Mesendoderm (in vitro differentiated cells): ENCODE measurements at regions not wholly inside any gene's neighbourhood (a gene's known extent, or its start where the extent isn't known, plus 50 kb on each side); places are given as distances from the start of the nearest gene placed in this dataset.

Experiments used
- DNase-seq: peaks from one replicate; pipeline ENCODE4 v3.0.0; 2013
- H2AK5ac ChIP-seq: 2 replicates; pipeline ENCODE4 v1.6.1; 2013; ENCODE audit warnings: low read length, inconsistent platforms
- H2BK120ac ChIP-seq: 2 replicates; pipeline ENCODE4 v1.6.1; 2013; ENCODE audit warnings: low read depth, mild to moderate bottlenecking, low read length, moderate library complexity, mixed read lengths
- H2BK15ac ChIP-seq: replicated peaks from 2 replicates; pipeline ENCODE4 v1.6.1; 2013; ENCODE audit warnings: low read depth, mild to moderate bottlenecking, moderate library complexity
- H2BK5ac ChIP-seq: 2 replicates; pipeline ENCODE4 v1.6.1; 2013; ENCODE audit warnings: low read length, inconsistent platforms
- H3K18ac ChIP-seq: 2 replicates; pipeline ENCODE4 v1.6.1; 2013; ENCODE audit warnings: mild to moderate bottlenecking, low read length, mixed read lengths
- H3K23ac ChIP-seq: one replicate; pipeline ENCODE4 v1.6.1; 2013; ENCODE audit warnings: low read length
- H3K27ac ChIP-seq: 2 replicates; pipeline ENCODE4 v1.5.1; 2013; ENCODE audit warnings: low read depth, mild to moderate bottlenecking, inconsistent platforms, low read length, moderate library complexity
- H3K27me3 ChIP-seq: 2 replicates; pipeline ENCODE4 v1.6.1; 2013; ENCODE audit warnings: low read length, control low read depth, mild to moderate bottlenecking, inconsistent platforms; ENCODE audit not compliant: insufficient read depth, poor library complexity
- H3K36me3 ChIP-seq: 2 replicates; pipeline ENCODE4 v1.6.1; 2013; ENCODE audit warnings: low read length, inconsistent platforms; ENCODE audit not compliant: control insufficient read depth, insufficient read depth
- H3K4ac ChIP-seq: one replicate; pipeline ENCODE4 v1.6.1; 2013; ENCODE audit warnings: low read depth, mild to moderate bottlenecking, low read length, moderate library complexity
- H3K4me1 ChIP-seq: 2 replicates; pipeline ENCODE4 v1.6.1; 2013; ENCODE audit warnings: low read depth, low read length, inconsistent platforms; ENCODE audit not compliant: control insufficient read depth
- H3K4me2 ChIP-seq: 2 replicates; pipeline ENCODE4 v1.6.1; 2013; ENCODE audit warnings: low read length
- H3K4me3 ChIP-seq: 2 replicates; pipeline ENCODE4 v1.5.1; 2013; ENCODE audit warnings: mild to moderate bottlenecking, low read length
- H3K56ac ChIP-seq: one replicate; pipeline ENCODE4 v1.6.1; 2013; ENCODE audit warnings: low read length
- H3K79me1 ChIP-seq: 2 replicates; pipeline ENCODE4 v1.6.1; 2013; ENCODE audit warnings: low read length, inconsistent platforms
- H3K79me2 ChIP-seq: 2 replicates; pipeline ENCODE4 v1.6.1; 2013; ENCODE audit warnings: mild to moderate bottlenecking, low read length; ENCODE audit not compliant: control insufficient read depth, insufficient read depth
- H3K9ac ChIP-seq: 2 replicates; pipeline ENCODE4 v1.6.1; 2013; ENCODE audit warnings: low read length, inconsistent platforms
- H4K5ac ChIP-seq: one replicate; pipeline ENCODE4 v1.6.1; 2013; ENCODE audit warnings: low read length
- H4K8ac ChIP-seq: one replicate; pipeline ENCODE4 v1.6.1; 2013; ENCODE audit warnings: low read depth, mild to moderate bottlenecking, control low read depth, low read length, moderate library complexity
- WGBS: extraction: QIAGEN DNeasy Blood & Tissue Kit; methylation state at CpG from one replicate; pipeline ENCODE4 v1.1.7; 2013; ENCODE audit warnings: low lambda C conversion rate, missing lambda C conversion rate; ENCODE audit not compliant: insufficient coverage; ENCODE audit errors: extremely low coverage; 5-methylcytosine and 5-hydroxymethylcytosine counted together

DNA sequence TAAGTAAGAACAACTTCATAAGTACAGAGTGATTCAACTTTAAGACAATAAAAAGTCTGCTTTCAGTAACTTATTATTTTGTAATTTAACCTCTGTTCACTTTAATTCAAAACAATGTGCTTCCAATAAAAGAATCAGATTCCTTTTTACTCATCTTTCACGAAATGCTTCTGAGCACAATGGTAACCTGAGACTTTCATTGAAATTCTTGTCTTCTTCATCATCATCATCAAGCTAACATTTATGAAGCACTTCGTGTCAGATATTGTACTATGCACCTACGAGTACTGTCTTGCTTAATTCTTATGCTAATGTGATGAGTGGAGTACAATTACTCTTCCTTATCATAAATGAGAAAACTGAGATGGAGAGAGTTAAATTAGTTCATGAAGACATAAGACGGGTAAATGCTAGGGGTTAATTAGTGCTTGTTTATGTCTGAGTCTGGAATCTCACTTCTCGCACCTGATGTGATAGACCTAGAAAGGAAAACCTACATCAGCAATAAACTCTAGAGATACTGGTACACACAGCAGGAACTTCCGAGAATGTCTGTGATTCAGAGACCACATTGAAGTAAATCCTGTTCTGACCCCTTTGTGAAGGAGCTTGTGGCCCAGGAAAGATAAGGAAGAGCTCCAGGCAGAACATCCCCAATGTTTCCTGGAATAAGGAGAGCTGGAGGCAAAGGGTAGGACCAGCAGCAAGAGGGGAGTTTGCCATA lies 227.6 kb upstream of the ETAA1 start:
- H3K4me1 ChIP-seq: no peaks in the 10 kb centered on the region
- no peak overlapping the region for H3K9ac ChIP-seq
- no peaks in the 10 kb centered on the region for H3K79me2 ChIP-seq
- no peak overlapping the region for H3K27ac ChIP-seq
- H3K27me3 ChIP-seq: no peaks in the 10 kb centered on the region
- no peaks in the 10 kb centered on the region for H3K79me1 ChIP-seq
- H3K4me3 ChIP-seq: no peak overlapping the region
- no peak overlapping the region for H3K4me2 ChIP-seq
- H3K4ac ChIP-seq: no peak overlapping the region
- H2AK5ac ChIP-seq: no peak overlapping the region
- no peak overlapping the region for H4K8ac ChIP-seq
- WGBS: no CpG with 5 or more reads among the region's 6 CpGs
- no peak overlapping the region for H3K18ac ChIP-seq
- H2BK15ac ChIP-seq: no peak overlapping the region
- no peak overlapping the region for H3K56ac ChIP-seq
- H3K36me3 ChIP-seq: no peaks in the 10 kb centered on the region
- H2BK120ac ChIP-seq: no peak overlapping the region
- peak; percentile 54 for DNase-seq
- no peak overlapping the region for H4K5ac ChIP-seq
- H3K23ac ChIP-seq: no peak overlapping the region
- no peak overlapping the region for H2BK5ac ChIP-seq

DNA sequence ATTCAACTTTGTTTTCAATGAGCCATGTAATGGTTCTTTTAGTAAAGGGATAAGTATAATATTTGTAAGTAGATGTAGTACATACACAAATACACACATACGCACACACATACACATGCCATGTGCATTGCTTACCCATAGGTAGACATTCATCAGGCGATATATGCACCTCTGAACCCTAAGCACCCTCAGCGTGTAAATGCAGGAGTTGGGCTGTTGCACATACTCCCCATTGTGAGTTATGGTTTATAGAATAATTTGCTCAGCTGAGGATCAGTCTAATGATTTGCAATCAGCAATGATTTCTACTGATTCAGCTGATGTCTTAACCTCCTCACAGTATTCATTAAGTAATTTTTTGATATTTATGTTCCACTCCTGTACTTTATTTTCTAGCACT lies 217.6 kb upstream of the ETAA1 start:
- Histone ChIP-seq H3K27ac (no peak overlapping the region), H3K4me1 (no peaks in the 10 kb centered on the region), H3K79me2 (no peaks in the 10 kb centered on the region), H3K4me3 (no peak overlapping the region), H2BK120ac (no peak overlapping the region), H2AK5ac (no peak overlapping the region), H2BK15ac (no peak overlapping the region), H3K18ac (no peak overlapping the region), H3K4me2 (no peak overlapping the region), H3K27me3 (no peaks in the 10 kb centered on the region), H4K8ac (no peak overlapping the region), H3K79me1 (no peaks in the 10 kb centered on the region), H3K23ac (no peak overlapping the region), H2BK5ac (no peak overlapping the region), H3K36me3 (no peaks in the 10 kb centered on the region), H3K9ac (no peak overlapping the region), H3K56ac (no peak overlapping the region), H3K4ac (no peak overlapping the region), H4K5ac (no peak overlapping the region)
- WGBS: no CpG with 5 or more reads among the region's 3 CpGs
- DNase-seq: no peak

- H2BK15ac ChIP-seq: no peak overlapping the region
- H3K4me1 ChIP-seq: no peaks in the 10 kb centered on the region
- no peak overlapping the region for H2AK5ac ChIP-seq
- H3K4ac ChIP-seq: no peak overlapping the region
- no peaks in the 10 kb centered on the region for H3K27me3 ChIP-seq
- no peaks in the 10 kb centered on the region for H3K79me2 ChIP-seq
- H3K18ac ChIP-seq: no peak overlapping the region
- H3K9ac ChIP-seq: no peak overlapping the region
- H4K5ac ChIP-seq: no peak overlapping the region
- H3K79me1 ChIP-seq: no peaks in the 10 kb centered on the region
- DNase-seq: no peak
- no peak overlapping the region for H2BK5ac ChIP-seq
- H3K56ac ChIP-seq: no peak overlapping the region
- no peaks in the 10 kb centered on the region for H3K36me3 ChIP-seq
- H2BK120ac ChIP-seq: no peak overlapping the region
- no peak overlapping the region for H3K27ac ChIP-seq
- WGBS: no CpG with 5 or more reads among the region's 2 CpGs
- no peak overlapping the region for H4K8ac ChIP-seq
- no peak overlapping the region for H3K4me3 ChIP-seq
- no peak overlapping the region for H3K4me2 ChIP-seq
- no peak overlapping the region for H3K23ac ChIP-seq
Measured at GRCh38 chr2:67180841-67181240, 216.3 kb upstream of the ETAA1 start.

DNA sequence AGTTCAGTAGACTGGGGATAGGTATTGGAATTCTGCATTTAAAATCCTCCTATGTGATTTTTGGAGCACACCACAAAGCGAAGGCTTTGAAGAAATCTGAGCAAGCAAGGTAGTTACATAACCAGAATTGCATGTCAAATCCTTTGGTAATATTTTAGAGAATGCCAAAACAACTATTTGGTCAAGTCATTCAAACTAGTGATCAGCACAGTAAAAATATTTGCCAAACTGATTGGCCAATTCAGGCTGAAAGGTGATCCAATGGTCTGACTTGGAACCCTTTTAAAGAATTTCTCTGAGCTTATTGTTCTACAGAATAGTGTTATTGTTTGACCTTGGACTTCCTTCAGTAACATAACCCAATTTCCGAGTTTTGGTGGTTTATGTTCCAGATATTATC lies 214.2 kb upstream of the ETAA1 start:
- H3K18ac ChIP-seq: no peak overlapping the region
- H2BK15ac ChIP-seq: no peak overlapping the region
- no peak overlapping the region for H2BK5ac ChIP-seq
- H3K27ac ChIP-seq: no peak overlapping the region
- no peaks in the 10 kb centered on the region for H3K79me1 ChIP-seq
- H3K79me2 ChIP-seq: no peaks in the 10 kb centered on the region
- H3K23ac ChIP-seq: no peak overlapping the region
- no peak overlapping the region for H4K5ac ChIP-seq
- no peaks in the 10 kb centered on the region for H3K4me1 ChIP-seq
- no peak overlapping the region for H3K4me3 ChIP-seq
- no peak overlapping the region for H2BK120ac ChIP-seq
- no peak overlapping the region for H4K8ac ChIP-seq
- no peak overlapping the region for H2AK5ac ChIP-seq
- WGBS: no CpG with 5 or more reads among the region's 2 CpGs
- H3K4ac ChIP-seq: no peak overlapping the region
- no peaks in the 10 kb centered on the region for H3K27me3 ChIP-seq
- no peaks in the 10 kb centered on the region for H3K36me3 ChIP-seq
- no peak for DNase-seq
- no peak overlapping the region for H3K56ac ChIP-seq
- H3K4me2 ChIP-seq: no peak overlapping the region
- no peak overlapping the region for H3K9ac ChIP-seq

DNA sequence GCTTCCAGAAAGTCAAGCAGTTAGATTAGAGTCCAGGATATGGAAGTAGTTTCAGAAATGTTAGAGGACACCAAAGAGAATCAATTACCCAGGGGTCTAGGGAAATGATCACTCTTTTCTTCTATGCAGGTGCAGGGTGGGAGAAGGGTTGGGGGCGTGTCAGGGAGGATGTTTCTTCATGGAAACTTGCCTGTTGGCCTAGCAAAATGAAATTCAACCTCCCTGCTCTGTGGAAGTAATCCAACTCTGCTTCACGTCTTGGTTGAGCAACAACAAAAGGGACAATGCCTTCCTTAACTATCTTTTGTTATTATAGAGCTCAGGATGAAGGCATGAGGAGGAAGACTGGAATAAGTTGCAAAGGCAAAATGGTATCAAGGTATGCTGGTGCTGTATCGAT lies 210.8 kb upstream of the ETAA1 start:
- Histone ChIP-seq H4K8ac (no peak overlapping the region), H3K27ac (no peak overlapping the region), H2BK5ac (no peak overlapping the region), H3K79me1 (no peaks in the 10 kb centered on the region), H3K4me3 (no peak overlapping the region), H3K56ac (no peak overlapping the region), H2BK120ac (no peak overlapping the region), H2BK15ac (no peak overlapping the region), H4K5ac (no peak overlapping the region), H3K36me3 (no peaks in the 10 kb centered on the region), H3K27me3 (no peaks in the 10 kb centered on the region), H3K4me2 (no peak overlapping the region), H2AK5ac (no peak overlapping the region), H3K23ac (no peak overlapping the region), H3K18ac (no peak overlapping the region), H3K9ac (no peak overlapping the region), H3K4ac (no peak overlapping the region), H3K4me1 (no peaks in the 10 kb centered on the region), H3K79me2 (no peaks in the 10 kb centered on the region)
- no peak for DNase-seq
- no CpG with 5 or more reads among the region's 3 CpGs for WGBS

DNA sequence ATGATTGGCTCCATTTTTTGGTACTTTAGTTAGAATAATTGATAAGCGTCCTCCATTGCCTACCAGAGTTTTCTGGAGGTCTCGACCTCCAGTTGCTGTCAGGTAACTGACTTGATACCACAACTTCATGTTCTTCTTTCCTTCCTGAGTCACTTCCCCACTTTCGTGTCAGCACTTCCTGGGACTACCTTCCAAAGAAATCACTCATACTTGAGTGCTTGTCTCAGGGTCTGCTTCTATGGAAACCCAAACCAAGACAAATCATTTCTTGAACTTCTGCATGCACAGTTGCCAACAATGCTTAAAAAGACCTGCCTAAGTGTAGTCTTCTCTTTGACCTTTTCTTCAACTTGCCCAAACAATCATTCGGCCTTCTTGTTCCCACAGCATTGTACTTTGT lies 210.3 kb upstream of the ETAA1 start:
- no peaks in the 10 kb centered on the region for H3K4me1 ChIP-seq
- no peak overlapping the region for H3K4me3 ChIP-seq
- H3K36me3 ChIP-seq: no peaks in the 10 kb centered on the region
- no peaks in the 10 kb centered on the region for H3K79me1 ChIP-seq
- no peak overlapping the region for H4K5ac ChIP-seq
- H3K9ac ChIP-seq: no peak overlapping the region
- no peak overlapping the region for H3K56ac ChIP-seq
- H3K4ac ChIP-seq: no peak overlapping the region
- H3K79me2 ChIP-seq: no peaks in the 10 kb centered on the region
- no peak overlapping the region for H3K4me2 ChIP-seq
- H3K23ac ChIP-seq: no peak overlapping the region
- H2BK15ac ChIP-seq: no peak overlapping the region
- no peak for DNase-seq
- no peaks in the 10 kb centered on the region for H3K27me3 ChIP-seq
- H4K8ac ChIP-seq: no peak overlapping the region
- WGBS: no CpG with 5 or more reads among the region's 4 CpGs
- H2BK5ac ChIP-seq: no peak overlapping the region
- H2BK120ac ChIP-seq: no peak overlapping the region
- H2AK5ac ChIP-seq: no peak overlapping the region
- no peak overlapping the region for H3K27ac ChIP-seq
- H3K18ac ChIP-seq: no peak overlapping the region
